PC-9 (cell line): ENCODE measurements at regions not wholly inside any gene's neighbourhood (a gene's known extent, or its start where the extent isn't known, plus 50 kb on each side); places are given as distances from the start of the nearest gene placed in this dataset.

ENCODE experiments used
- BruUV-seq: library from RNA; stranded (reverse); fragments of 400-500 nt; replicated peaks from 2 replicates; lab custom pipeline; 2021; lab: Mats Ljungman, UMichigan
- CTCF ChIA-PET: fragments of 300-600 bp; sonication (Branson Sonifier 250); formaldehyde crosslinking; loops from one replicate; lab custom pipeline; 2022; ENCODE audit warnings: antibody characterized with exemption; lab: Charles Lee
- POLR2A ChIA-PET: fragments of 300-600 bp; sonication (Branson Sonifier 250); formaldehyde crosslinking; loops from one replicate; lab custom pipeline; 2022; ENCODE audit warnings: antibody characterized with exemption; ENCODE audit not compliant: unreplicated experiment; lab: Charles Lee
- DNase-seq, 2 experiments: peaks; one replicate each; pipeline versions ENCODE4 v3.0.0 to v3.0.0-alpha.2; 2015 to 2022; ENCODE audit warnings: mixed read lengths in 1 of 2
- H2AFZ ChIP-seq: fragments of 200-600 bp; sonication (generic); 2 replicates; pipeline ENCODE4 v1.8.1; 2017; ENCODE audit warnings: antibody characterized with exemption
- H3F3A ChIP-seq: fragments of 200-600 bp; sonication (generic); 2 replicates; pipeline ENCODE4 v1.8.1; 2017; ENCODE audit warnings: antibody characterized with exemption, mild to moderate bottlenecking, low read depth; ENCODE audit not compliant: insufficient read depth
- H3K27ac ChIP-seq: fragments of 200-600 bp; sonication (generic); 2 replicates; pipeline ENCODE4 v1.6.1; 2016; ENCODE audit warnings: mixed run types
- H3K27me3 ChIP-seq: fragments of 200-600 bp; sonication (generic); 2 replicates; pipeline ENCODE4 v1.6.1; 2016; ENCODE audit warnings: low read depth, mixed run types; ENCODE audit not compliant: insufficient read depth
- H3K36me3 ChIP-seq: fragments of 200-600 bp; sonication (generic); 2 replicates; pipeline ENCODE4 v1.6.1; 2016; ENCODE audit warnings: low read depth, mixed run types
- H3K4me1 ChIP-seq: fragments of 200-600 bp; sonication (generic); replicated peaks from 2 replicates; pipeline ENCODE4 v1.6.1; 2016; ENCODE audit warnings: mixed run types; ENCODE audit not compliant: insufficient read depth
- H3K4me2 ChIP-seq: fragments of 200-600 bp; sonication (generic); 2 replicates; pipeline ENCODE4 v1.6.1; 2017; ENCODE audit warnings: mixed run types
- H3K4me3 ChIP-seq: fragments of 200-600 bp; sonication (generic); 2 replicates; pipeline ENCODE4 v1.6.1; 2016; ENCODE audit warnings: mixed run types
- H3K79me2 ChIP-seq: fragments of 200-600 bp; sonication (generic); 2 replicates; pipeline ENCODE4 v1.6.1; 2017; ENCODE audit warnings: low read depth, mixed run types
- H3K9me2 ChIP-seq: fragments of 200-600 bp; sonication (generic); 2 replicates; pipeline ENCODE4 v1.8.1; 2017; ENCODE audit warnings: mild to moderate bottlenecking; ENCODE audit not compliant: insufficient read depth
- H3K9me3 ChIP-seq: fragments of 200-600 bp; sonication (generic); 2 replicates; pipeline ENCODE4 v1.8.1; 2016; ENCODE audit warnings: low read depth; ENCODE audit not compliant: insufficient read depth
- H4K20me1 ChIP-seq: fragments of 200-600 bp; sonication (generic); 2 replicates; pipeline ENCODE4 v1.8.1; 2017; ENCODE audit not compliant: insufficient read depth
- EZH2 ChIP-seq: fragments of 200-600 bp; sonication (generic); IDR thresholded peaks from 2 replicates; pipeline ENCODE4 v1.8.0; 2017; ENCODE audit warnings: antibody characterized with exemption, low read depth
- intact Hi-C: fragments of 100-400 bp; cut with micrococcal nuclease; formaldehyde crosslinking; loops from one replicate; pipeline ENCODE4 v1.10.0; 2022; ENCODE audit not compliant: unreplicated experiment
- TF ChIP-seq, protein P1 (sequence below): fragments of 200-600 bp; sonication (generic); conservative IDR thresholded peaks from 2 replicates; pipeline ENCODE4 v1.6.1; 2017; ENCODE audit warnings: mixed run types, antibody characterized with exemption, mild to moderate bottlenecking, moderate library complexity

DNA sequence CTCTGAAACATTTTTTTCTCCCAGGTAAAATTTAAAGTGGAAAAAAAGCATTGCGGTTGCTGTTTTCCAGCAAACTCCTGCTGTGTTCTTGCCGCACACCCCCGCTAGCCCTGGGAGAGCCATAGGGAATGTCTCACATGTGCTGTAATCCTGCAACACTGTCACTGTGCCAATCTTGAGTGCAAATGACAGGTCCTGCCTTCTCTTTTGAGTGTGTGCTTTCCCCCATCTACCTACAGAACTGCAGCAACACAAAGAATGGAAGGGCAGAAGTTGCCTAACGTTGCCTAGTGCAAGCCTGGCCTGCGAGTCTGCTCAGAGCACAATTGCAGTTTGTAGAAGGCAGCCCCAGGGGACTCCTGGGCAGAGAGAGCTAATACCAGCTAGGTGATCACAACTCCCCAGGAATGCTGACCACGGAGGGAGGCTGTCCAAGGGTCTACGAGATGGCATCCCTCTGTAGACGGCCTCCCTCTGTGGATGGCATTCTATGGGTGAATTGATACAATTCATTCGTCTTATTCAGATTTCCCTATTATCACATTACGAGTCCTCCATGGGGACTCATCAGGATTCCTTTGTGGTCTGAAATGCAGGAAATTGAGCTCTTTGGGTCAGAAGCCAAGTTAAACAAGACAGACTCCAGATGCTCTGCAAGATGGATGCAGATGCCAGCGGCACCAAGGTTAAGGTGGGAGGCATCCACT, 172.6 kb upstream of the S1PR3 start:
- TF ChIP-seq EZH2 = no peak
- TF ChIP-seq, protein P1, sequence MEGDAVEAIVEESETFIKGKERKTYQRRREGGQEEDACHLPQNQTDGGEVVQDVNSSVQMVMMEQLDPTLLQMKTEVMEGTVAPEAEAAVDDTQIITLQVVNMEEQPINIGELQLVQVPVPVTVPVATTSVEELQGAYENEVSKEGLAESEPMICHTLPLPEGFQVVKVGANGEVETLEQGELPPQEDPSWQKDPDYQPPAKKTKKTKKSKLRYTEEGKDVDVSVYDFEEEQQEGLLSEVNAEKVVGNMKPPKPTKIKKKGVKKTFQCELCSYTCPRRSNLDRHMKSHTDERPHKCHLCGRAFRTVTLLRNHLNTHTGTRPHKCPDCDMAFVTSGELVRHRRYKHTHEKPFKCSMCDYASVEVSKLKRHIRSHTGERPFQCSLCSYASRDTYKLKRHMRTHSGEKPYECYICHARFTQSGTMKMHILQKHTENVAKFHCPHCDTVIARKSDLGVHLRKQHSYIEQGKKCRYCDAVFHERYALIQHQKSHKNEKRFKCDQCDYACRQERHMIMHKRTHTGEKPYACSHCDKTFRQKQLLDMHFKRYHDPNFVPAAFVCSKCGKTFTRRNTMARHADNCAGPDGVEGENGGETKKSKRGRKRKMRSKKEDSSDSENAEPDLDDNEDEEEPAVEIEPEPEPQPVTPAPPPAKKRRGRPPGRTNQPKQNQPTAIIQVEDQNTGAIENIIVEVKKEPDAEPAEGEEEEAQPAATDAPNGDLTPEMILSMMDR = no peak
- CTCF ChIA-PET = interaction anchor here (0.6 kb wide), 1 partner anchor 23 kb away, joined by 5 read pairs; no protein-coding TSS in a partner anchor
- Histone ChIP-seq H3K4me1 (no peaks in the 10 kb centered on the region; the same call in 1 of the 2 replicates), H3K9me3 (no peaks in the 10 kb centered on the region), H3K4me2 (no peak overlapping the region), H3F3A (no peaks in the 10 kb centered on the region), H3K27me3 (no peaks in the 10 kb centered on the region), H3K79me2 (no peaks in the 10 kb centered on the region), H4K20me1 (no peaks in the 10 kb centered on the region), H3K9me2 (no peaks in the 10 kb centered on the region), H3K36me3 (no peaks in the 10 kb centered on the region), H2AFZ (no peak overlapping the region), H3K27ac (no peak overlapping the region), H3K4me3 (no peak overlapping the region)
- peak in 1 of 2 experiments; percentile 43 for DNase-seq
- intact Hi-C loops = loop anchor here (2.0 to 10.0 kb wide), 3 partner anchors 41 to 224 kb away; no protein-coding TSS in a partner anchor
- no TSS peak for BruUV-seq
- POLR2A ChIA-PET = interaction anchor here (0.6 kb wide), 1 partner anchor 981 kb away, joined by 12 read pairs; no protein-coding TSS in a partner anchor

DNA sequence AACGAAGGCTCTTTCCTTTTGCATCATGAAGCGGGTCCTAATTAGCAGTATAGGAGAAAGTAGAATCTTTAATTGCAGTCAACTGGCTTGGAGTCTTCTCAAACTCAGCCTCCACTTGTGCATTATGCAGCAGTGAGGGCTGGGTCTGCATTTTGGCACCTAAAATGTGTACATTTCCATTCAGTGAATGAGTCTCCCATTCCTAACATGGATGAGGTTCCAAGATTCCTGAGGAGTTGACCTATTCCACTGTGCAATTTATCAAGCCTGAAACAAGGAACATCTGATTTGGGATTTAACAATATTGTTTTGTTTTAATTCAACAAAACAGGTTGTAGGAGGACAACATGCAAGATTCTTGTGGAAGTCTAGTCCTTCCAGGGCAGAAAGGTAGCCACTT, 171.8 kb upstream of the S1PR3 start:
- Histone ChIP-seq H3F3A (no peaks in the 10 kb centered on the region), H4K20me1 (no peaks in the 10 kb centered on the region)
- CTCF ChIA-PET = no interaction called here

DNA sequence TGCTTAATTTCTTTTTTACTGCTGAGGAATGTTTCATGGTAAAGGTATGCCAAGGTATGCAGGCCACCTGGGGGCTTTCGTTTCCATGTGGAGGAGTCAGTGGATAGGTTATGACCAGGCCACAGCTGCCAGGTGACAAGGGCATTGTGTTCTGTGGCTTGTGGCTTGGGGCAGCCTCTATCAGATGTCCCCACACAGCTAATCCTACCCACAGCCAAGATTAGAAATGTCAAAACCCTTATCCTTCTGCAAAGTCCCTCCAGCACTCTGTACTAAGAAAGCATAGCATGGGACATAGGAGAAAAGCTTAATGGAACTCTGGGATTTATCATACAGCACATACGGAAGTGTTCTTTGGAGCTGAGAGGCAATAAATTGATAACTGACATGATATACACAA, 171.2 kb upstream of the S1PR3 start:
- intact Hi-C loops = no loop called here
- POLR2A ChIA-PET = interaction anchor here (0.7 kb wide), 2 partner anchors 18 to 50 kb away, joined by 4 to 5 read pairs; no protein-coding TSS in a partner anchor

More for the DNA sequence above, 171.8 kb upstream of the S1PR3 start:
- DNase-seq = no peak
- Histone ChIP-seq H3K4me2 (no peak overlapping the region), H3K36me3 (no peaks in the 10 kb centered on the region), H3K27me3 (no peaks in the 10 kb centered on the region), H2AFZ (no peak overlapping the region), H3K79me2 (no peaks in the 10 kb centered on the region), H3K4me1 (no peaks in the 10 kb centered on the region; the same call in 1 of the 2 replicates), H3K9me2 (no peaks in the 10 kb centered on the region), H3K4me3 (no peak overlapping the region), H3K27ac (no peak overlapping the region), H3K9me3 (no peaks in the 10 kb centered on the region)
- intact Hi-C loops = loop anchor here (2.0 to 10.0 kb wide), 3 partner anchors 42 to 225 kb away; no protein-coding TSS in a partner anchor
- no TSS peak for BruUV-seq
- POLR2A ChIA-PET = no interaction called here
- TF ChIP-seq, protein P1 = no peak
- no peak for TF ChIP-seq EZH2

More for the DNA sequence above, 171.2 kb upstream of the S1PR3 start:
- TF ChIP-seq, protein P1 = no peak
- no peak for TF ChIP-seq EZH2
- Histone ChIP-seq H3K4me2 (no peak overlapping the region), H3K36me3 (no peaks in the 10 kb centered on the region), H3K79me2 (no peaks in the 10 kb centered on the region), H3K4me1 (no peaks in the 10 kb centered on the region; the same call in 1 of the 2 replicates), H3K27ac (no peak overlapping the region), H3F3A (no peaks in the 10 kb centered on the region), H3K9me2 (no peaks in the 10 kb centered on the region), H4K20me1 (no peaks in the 10 kb centered on the region), H3K9me3 (no peaks in the 10 kb centered on the region), H3K4me3 (no peak overlapping the region), H3K27me3 (no peaks in the 10 kb centered on the region), H2AFZ (no peak overlapping the region)
- peak; percentile 45 to 71 for DNase-seq
- CTCF ChIA-PET = no interaction called here
- no TSS peak for BruUV-seq
